AG09309 (cell line): ENCODE measurements at regions not wholly inside any gene's neighbourhood (a gene's known extent, or its start where the extent isn't known, plus 50 kb on each side); places are given as distances from the start of the nearest gene placed in this dataset.

ENCODE experiments used
- DNase-seq: peaks from one replicate; pipeline ENCODE4 v3.0.0-alpha.2; 2010; ENCODE audit warnings: low read depth
- H3K4me3 ChIP-seq: 2 replicates; pipeline ENCODE4 v1.5.1; 2011; ENCODE audit warnings: mild to moderate bottlenecking, low read depth, low read length, moderate library complexity; ENCODE audit not compliant: control insufficient read depth
- TF ChIP-seq, protein P1 (sequence below): IDR thresholded peaks from 2 replicates; pipeline ENCODE4 v1.5.1; 2011; ENCODE audit warnings: mild to moderate bottlenecking, low read depth, low read length, inconsistent platforms; ENCODE audit not compliant: insufficient read depth, control insufficient read depth; ENCODE audit errors: missing control alignments

GRCh38 chr6:156407334-156407733 lies 369.8 kb upstream of the ARID1B start:
- TF ChIP-seq, protein P1, sequence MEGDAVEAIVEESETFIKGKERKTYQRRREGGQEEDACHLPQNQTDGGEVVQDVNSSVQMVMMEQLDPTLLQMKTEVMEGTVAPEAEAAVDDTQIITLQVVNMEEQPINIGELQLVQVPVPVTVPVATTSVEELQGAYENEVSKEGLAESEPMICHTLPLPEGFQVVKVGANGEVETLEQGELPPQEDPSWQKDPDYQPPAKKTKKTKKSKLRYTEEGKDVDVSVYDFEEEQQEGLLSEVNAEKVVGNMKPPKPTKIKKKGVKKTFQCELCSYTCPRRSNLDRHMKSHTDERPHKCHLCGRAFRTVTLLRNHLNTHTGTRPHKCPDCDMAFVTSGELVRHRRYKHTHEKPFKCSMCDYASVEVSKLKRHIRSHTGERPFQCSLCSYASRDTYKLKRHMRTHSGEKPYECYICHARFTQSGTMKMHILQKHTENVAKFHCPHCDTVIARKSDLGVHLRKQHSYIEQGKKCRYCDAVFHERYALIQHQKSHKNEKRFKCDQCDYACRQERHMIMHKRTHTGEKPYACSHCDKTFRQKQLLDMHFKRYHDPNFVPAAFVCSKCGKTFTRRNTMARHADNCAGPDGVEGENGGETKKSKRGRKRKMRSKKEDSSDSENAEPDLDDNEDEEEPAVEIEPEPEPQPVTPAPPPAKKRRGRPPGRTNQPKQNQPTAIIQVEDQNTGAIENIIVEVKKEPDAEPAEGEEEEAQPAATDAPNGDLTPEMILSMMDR: no peak
- H3K4me3 ChIP-seq: no peak overlapping the region

GRCh38 chr6:156406688-156407087 lies 370.5 kb upstream of the ARID1B start:
- no peak for DNase-seq
- TF ChIP-seq, protein P1: no peak
- H3K4me3 ChIP-seq: no peak overlapping the region

More at GRCh38 chr6:156407334-156407733, 369.8 kb upstream of the ARID1B start:
- no peak for DNase-seq

DNA sequence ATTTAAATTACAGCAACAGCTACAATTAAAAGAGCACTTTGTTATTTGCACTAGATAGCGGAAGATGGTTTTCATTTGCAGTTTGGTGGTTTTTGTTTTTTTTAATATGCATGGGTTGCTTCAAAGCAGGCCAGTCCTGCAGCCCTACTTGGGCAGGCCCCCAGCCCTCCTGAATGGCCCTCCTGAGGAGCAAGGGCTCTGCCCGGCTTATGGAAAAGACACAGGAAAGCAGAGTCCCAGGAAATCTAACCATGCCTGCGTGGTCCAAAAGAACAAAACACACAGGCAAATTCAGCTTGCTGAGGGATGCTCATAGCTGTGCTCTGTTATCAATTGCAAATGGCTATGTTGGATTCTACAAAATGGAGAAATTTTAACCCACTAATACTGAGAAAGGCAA lies 371.1 kb upstream of the ARID1B start:
- TF ChIP-seq, protein P1: no peak
- no peak overlapping the region for H3K4me3 ChIP-seq
- DNase-seq: no peak

GRCh38 chr6:156402628-156403027 lies 374.6 kb upstream of the ARID1B start:
- H3K4me3 ChIP-seq: no peak overlapping the region
- TF ChIP-seq, protein P1: no peak
- no peak for DNase-seq

DNA sequence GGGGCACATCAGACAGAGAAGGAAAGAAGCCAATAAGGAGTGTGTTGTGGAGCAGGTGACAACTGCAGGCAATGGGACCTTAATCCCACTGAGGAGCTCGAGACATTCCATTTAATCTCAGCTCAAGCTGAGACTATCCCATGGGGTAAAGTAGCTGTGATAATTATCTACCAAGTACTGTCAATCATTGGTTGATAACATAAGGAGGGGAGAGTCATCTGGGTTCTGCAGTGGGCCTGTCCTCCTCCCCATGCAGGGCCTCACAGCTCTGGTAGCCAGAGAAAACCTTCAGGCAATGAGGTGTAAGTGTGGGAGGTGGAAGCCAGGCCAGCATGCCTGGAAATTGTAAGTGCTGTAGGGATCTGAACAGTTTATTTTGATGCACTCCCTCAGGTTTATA lies 375.0 kb upstream of the ARID1B start:
- H3K4me3 ChIP-seq: no peak overlapping the region
- TF ChIP-seq, protein P1: no peak
- no peak for DNase-seq

- no peak for DNase-seq
- TF ChIP-seq, protein P1: no peak
- no peak overlapping the region for H3K4me3 ChIP-seq
These were observed 376.7 kb upstream of the ARID1B start for GRCh38 chr6:156400487-156400886.

DNA sequence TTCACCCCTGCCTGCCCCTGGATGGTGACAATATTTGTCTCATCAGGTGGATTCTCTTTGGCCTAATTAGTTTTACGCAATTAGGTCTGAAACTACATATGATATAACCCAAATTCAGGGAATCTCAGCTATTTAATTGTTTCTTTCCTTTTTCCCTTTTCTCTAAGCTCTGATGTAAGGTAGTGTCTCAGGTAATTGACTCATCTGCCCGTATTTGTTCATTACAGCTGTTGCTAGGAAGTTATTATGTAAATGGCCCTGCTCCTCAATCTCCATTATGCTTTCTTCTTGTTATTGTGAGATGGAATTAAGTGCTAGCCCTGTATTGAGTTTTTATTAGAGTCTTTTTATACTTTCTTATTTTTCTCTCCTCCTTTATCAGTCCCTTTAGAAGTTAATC lies 378.2 kb upstream of the ARID1B start:
- DNase-seq: no peak

More for the DNA sequence above, 378.2 kb upstream of the ARID1B start:
- H3K4me3 ChIP-seq: no peak overlapping the region
- TF ChIP-seq, protein P1: no peak
